GM18858 (cell line): ENCODE measurements at regions not wholly inside any gene's neighbourhood (a gene's known extent, or its start where the extent isn't known, plus 50 kb on each side); places are given as distances from the start of the nearest gene placed in this dataset.
"Not testable (repeated sequence)": the region's sequence is repeated elsewhere in the genome, so short reads cannot be mapped to it uniquely, and the experiment has no call there.

Source experiments
- ATAC-seq: cut with Tn5 transposase; IDR thresholded peaks from one replicate; pipeline ENCODE4 v1.9.1; 2021; ENCODE audit not compliant: unreplicated experiment

- no peak for ATAC-seq
These were observed 99.7 kb upstream of the CTDP1 start for GRCh38 chr18:79579807-79580497.

GRCh38 chr18:79580498-79581171 lies 99.0 kb upstream of the CTDP1 start:
- ATAC-seq: no peak

GRCh38 chr18:79581406-79581805 lies 98.2 kb upstream of the CTDP1 start:
- ATAC-seq: no peak

GRCh38 chr18:79581911-79582310 lies 97.7 kb upstream of the CTDP1 start:
- ATAC-seq: no peak

- no peak for ATAC-seq
These were observed 96.6 kb upstream of the CTDP1 start for GRCh38 chr18:79582978-79583377.

- no peak for ATAC-seq
These were observed 96.2 kb upstream of the CTDP1 start for GRCh38 chr18:79583426-79583825.

GRCh38 chr18:79583984-79584401 lies 95.6 kb upstream of the CTDP1 start:
- no peak for ATAC-seq

GRCh38 chr18:79584491-79585394 lies 94.9 kb upstream of the CTDP1 start:
- no peak for ATAC-seq

- no peak for ATAC-seq
These were observed 93.9 kb upstream of the CTDP1 start for GRCh38 chr18:79585395-79586370.

- no peak for ATAC-seq
These were observed 93.0 kb upstream of the CTDP1 start for GRCh38 chr18:79586436-79587225.

GRCh38 chr18:79587226-79587741 lies 92.3 kb upstream of the CTDP1 start:
- no peak for ATAC-seq

- no peak for ATAC-seq
These were observed 91.6 kb upstream of the CTDP1 start for GRCh38 chr18:79587779-79588635.

- ATAC-seq: no peak
These were observed 90.7 kb upstream of the CTDP1 start for GRCh38 chr18:79588636-79589481.

GRCh38 chr18:79589601-79590091 lies 90.0 kb upstream of the CTDP1 start:
- no peak for ATAC-seq

GRCh38 chr18:79590191-79591031 lies 89.2 kb upstream of the CTDP1 start:
- no peak for ATAC-seq

- no peak for ATAC-seq
These were observed 88.6 kb upstream of the CTDP1 start for GRCh38 chr18:79591032-79591308.

- ATAC-seq: not testable (repeated sequence)
These were observed 86.9 kb upstream of the CTDP1 start for GRCh38 chr18:79592684-79593083.
